ENCODE measurements at regions not wholly inside any gene's neighbourhood (a gene's known extent, or its start where the extent isn't known, plus 50 kb on each side); places are given as distances from the start of the nearest gene placed in this dataset.

GRCh38 chr15:61541516-61541915, 312.4 kb upstream of the RORA start:
- H3K9me3 ChIP-seq (replicated peaks; ENCODE audit: control insufficient read depth, insufficient read depth, low read length): no peaks in the 10 kb centered on the region
- ChIA-PET SMC1A (ENCODE audit: uncharacterized antibody, unreplicated experiment) (no interaction called here), RAD21 (ENCODE audit: unreplicated experiment) (no interaction called here), CTCF (no interaction called here), POLR2A (no interaction called here)
- no peaks in the 10 kb centered on the region for H3K27me3 ChIP-seq (replicated peaks in 1 of 2; ENCODE audit: control insufficient read depth in 2 of 2, insufficient read depth in 2 of 2, low read length in 1 of 2)
- no TSS peak for BruUV-seq (replicated peaks)
- intact Hi-C loops (cut with micrococcal nuclease; ENCODE audit: unreplicated experiment) (no loop called here), in situ Hi-C loops (cut with MboI) (no loop called here)
- no peak for DNase-seq (ENCODE audit: low read depth, low spot score)
- H3K9ac ChIP-seq (ENCODE audit: control insufficient read depth, insufficient read depth, low read length): no peak overlapping the region
- no peak for TF ChIP-seq TAF1 (IDR thresholded peaks at IDR 0.05; ENCODE audit: borderline replicate concordance, low read depth, low read length)
- no peak for TF ChIP-seq EZH2 (IDR thresholded peaks at IDR 0.05; ENCODE audit: borderline replicate concordance, control insufficient read depth, low read depth, low read length)
- H3K4me3 ChIP-seq: no peak overlapping the region
- H3K4me1 ChIP-seq (ENCODE audit: control insufficient read depth, insufficient read depth, low read length): no peaks in the 10 kb centered on the region
- H3K36me3 ChIP-seq (ENCODE audit: control insufficient read depth in 2 of 2, insufficient read depth in 2 of 2, low read length in 1 of 2): no peaks in the 10 kb centered on the region
- H4K20me1 ChIP-seq (ENCODE audit: control insufficient read depth, insufficient read depth): no peaks in the 10 kb centered on the region
- ATAC-seq: no peak
- H3K79me2 ChIP-seq (ENCODE audit: control insufficient read depth, insufficient read depth, low read length): no peaks in the 10 kb centered on the region
- no peak for FAIRE-seq
- H3K4me2 ChIP-seq (ENCODE audit: control insufficient read depth, insufficient read depth): no peak overlapping the region
- no peak overlapping the region for H3K27ac ChIP-seq (ENCODE audit: control insufficient read depth, insufficient read depth)
- no peak overlapping the region for H2AFZ ChIP-seq (ENCODE audit: control insufficient read depth, low read depth, low read length)
- WGBS (ENCODE audit: insufficient coverage, insufficient replicate concordance, low lambda C conversion rate, missing lambda C conversion rate): 33% methylated on average over 1 of the region's 1 CpG

GRCh38 chr15:61537337-61537736, 308.2 kb upstream of the RORA start:
- in situ Hi-C loops (cut with MboI): no loop called here
- FAIRE-seq: no peak
- TF ChIP-seq YBX1 (IDR thresholded peaks at IDR 0.05): no peak
- TF ChIP-seq BCLAF1 (IDR thresholded peaks at IDR 0.05): no peak
- no peak for TF ChIP-seq MEF2A (IDR thresholded peaks at IDR 0.05; ENCODE audit: insufficient read depth, low read depth, low read length)
- no peak for TF ChIP-seq EED (IDR thresholded peaks at IDR 0.05; ENCODE audit: low read depth)
- TF ChIP-seq ZNF24 (IDR thresholded peaks at IDR 0.05): no peak
- TF ChIP-seq CHD4 (IDR thresholded peaks at IDR 0.05): no peak
- TF ChIP-seq YY1 (IDR thresholded peaks at IDR 0.05; ENCODE audit: low read depth, low read length): no peak
- no peak for TF ChIP-seq CHD1 (IDR thresholded peaks at IDR 0.05; ENCODE audit: low read depth, low read length)
- no peak for TF ChIP-seq ZNF592 (IDR thresholded peaks at IDR 0.05)
- TF ChIP-seq NFXL1 (IDR thresholded peaks at IDR 0.05; ENCODE audit: borderline replicate concordance): no peak
- no peak for TF ChIP-seq SMARCA5 (IDR thresholded peaks at IDR 0.05)
- no peak for TF ChIP-seq IKZF1 (conservative IDR thresholded peaks at IDR 0.05)

More at GRCh38 chr15:61537337-61537736, 308.2 kb upstream of the RORA start:
- Histone ChIP-seq H3K4me2 (ENCODE audit: control insufficient read depth, insufficient read depth) (no peak overlapping the region), H3K27ac (ENCODE audit: control insufficient read depth, insufficient read depth) (no peak overlapping the region), H3K36me3 (ENCODE audit: control insufficient read depth in 2 of 2, insufficient read depth in 2 of 2, low read length in 1 of 2) (no peaks in the 10 kb centered on the region), H3K9me3 (replicated peaks; ENCODE audit: control insufficient read depth, insufficient read depth, low read length) (no peaks in the 10 kb centered on the region), H4K20me1 (ENCODE audit: control insufficient read depth, insufficient read depth) (no peaks in the 10 kb centered on the region), H3K4me1 (ENCODE audit: control insufficient read depth, insufficient read depth, low read length) (no peaks in the 10 kb centered on the region), H3K4me3 (no peak overlapping the region), H3K9ac (ENCODE audit: control insufficient read depth, insufficient read depth, low read length) (no peak overlapping the region), H3K27me3 (replicated peaks in 1 of 2; ENCODE audit: control insufficient read depth in 2 of 2, insufficient read depth in 2 of 2, low read length in 1 of 2) (no peaks in the 10 kb centered on the region; a peak in 2 of 4 replicates), H2AFZ (ENCODE audit: control insufficient read depth, low read depth, low read length) (no peak overlapping the region), H3K79me2 (ENCODE audit: control insufficient read depth, insufficient read depth, low read length) (no peaks in the 10 kb centered on the region)
- no peak for ATAC-seq
- DNase-seq (ENCODE audit: low read depth, low spot score): no peak
- CTCF ChIA-PET: no interaction called here
- WGBS (ENCODE audit: insufficient coverage, insufficient replicate concordance, low lambda C conversion rate, missing lambda C conversion rate): 18% methylated on average over 3 of the region's 3 CpGs
- intact Hi-C loops (cut with micrococcal nuclease; ENCODE audit: unreplicated experiment): no loop called here
- RAD21 ChIA-PET (ENCODE audit: unreplicated experiment): no interaction called here
- SMC1A ChIA-PET (ENCODE audit: uncharacterized antibody, unreplicated experiment): no interaction called here
- BruUV-seq (replicated peaks): no TSS peak
- POLR2A ChIA-PET: no interaction called here
